ENCODE measurements at regions not wholly inside any gene's neighbourhood (a gene's known extent, or its start where the extent isn't known, plus 50 kb on each side); places are given as distances from the start of the nearest gene placed in this dataset.

GRCh38 chr11:8786933-8787332 is 104.3 kb downstream of the RPL27A start:
- H3K27me3 Mint-ChIP-seq (ENCODE audit: insufficient read depth, unreplicated experiment): no peaks in the 10 kb centered on the region
- no peak overlapping the region for H3K27ac Mint-ChIP-seq (ENCODE audit: unreplicated experiment)
- intact Hi-C loops (cut with micrococcal nuclease; ENCODE audit: unreplicated experiment): no loop called here
- no peak for TF ChIP-seq CTCF (IDR thresholded peaks at IDR 0.05; ENCODE audit: insufficient read depth in 1 of 2, low read depth in 1 of 2, low read length in 1 of 2, severe bottlenecking in 1 of 2, unreplicated experiment in 1 of 2)
- BruUV-seq (replicated peaks): no TSS peak
- Histone ChIP-seq H3K36me3 (ENCODE audit: control insufficient read depth, insufficient read depth, low read length) (no peaks in the 10 kb centered on the region), H3K4me3 (ENCODE audit: low read depth, low read length) (no peak overlapping the region), H3K27me3 (replicated peaks; ENCODE audit: control insufficient read depth, insufficient read depth, low read length) (no peaks in the 10 kb centered on the region), H3K4me1 (peaks cover 4% of the 10 kb centered on the region; the same call in 1 of the 2 replicates), H3K9me3 (no peaks in the 10 kb centered on the region)
- peaks cover 5% of the 10 kb centered on the region for H3K36me3 Mint-ChIP-seq (ENCODE audit: insufficient read depth, unreplicated experiment)
- no peak overlapping the region for H3K4me3 Mint-ChIP-seq (ENCODE audit: unreplicated experiment)
- DNase-seq: peak in 1 of 2 experiments; percentile 17
- CTCF ChIA-PET: interaction anchor here (0.6 to 1.2 kb wide), 3 partner anchors 11 to 105 kb away, joined by 3 to 5 read pairs (median 3); partner anchors contain the start of genes RPL27A and TRIM66
- H3K9me3 Mint-ChIP-seq (ENCODE audit: unreplicated experiment): no peaks in the 10 kb centered on the region
- peaks cover 16% of the 10 kb centered on the region for H3K4me1 Mint-ChIP-seq (ENCODE audit: low read depth, unreplicated experiment)
- POLR2A ChIA-PET: no interaction called here

DNA sequence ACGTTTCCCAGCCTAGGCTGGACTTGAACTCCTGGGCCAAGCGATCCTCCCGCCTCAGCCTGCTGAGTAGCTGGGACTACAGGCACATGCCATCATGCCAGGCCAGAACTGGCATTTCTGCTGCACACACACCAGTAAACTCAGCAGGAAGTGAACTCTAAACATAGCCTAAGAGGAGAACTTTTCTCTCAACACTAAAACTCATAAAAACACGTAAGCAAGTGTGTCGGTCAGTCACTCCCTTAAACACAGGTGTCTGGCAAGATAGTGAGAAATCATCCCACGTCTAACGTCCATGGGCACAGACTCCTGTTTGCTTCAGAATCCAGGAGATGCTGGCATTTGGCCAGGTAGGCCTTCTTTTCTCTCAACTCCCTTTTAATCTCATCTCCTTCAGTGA is 104.8 kb downstream of the RPL27A start:
- H3K27me3 ChIP-seq (replicated peaks; ENCODE audit: control insufficient read depth, insufficient read depth, low read length): no peaks in the 10 kb centered on the region
- H3K4me1 ChIP-seq: peaks cover 4% of the 10 kb centered on the region; the same call in 1 of the 2 replicates
- CTCF ChIA-PET: interaction anchor here (1.2 kb wide), 2 partner anchors 30 to 105 kb away, joined by 3 to 5 read pairs; partner anchors contain the start of genes RPL27A and TRIM66
- no peak overlapping the region for H3K27ac Mint-ChIP-seq (ENCODE audit: unreplicated experiment)
- peaks cover 16% of the 10 kb centered on the region for H3K4me1 Mint-ChIP-seq (ENCODE audit: low read depth, unreplicated experiment)
- no TSS peak for BruUV-seq (replicated peaks)
- peaks cover 5% of the 10 kb centered on the region for H3K36me3 Mint-ChIP-seq (ENCODE audit: insufficient read depth, unreplicated experiment)
- H3K27me3 Mint-ChIP-seq (ENCODE audit: insufficient read depth, unreplicated experiment): no peaks in the 10 kb centered on the region
- no peaks in the 10 kb centered on the region for H3K9me3 Mint-ChIP-seq (ENCODE audit: unreplicated experiment)
- POLR2A ChIA-PET: no interaction called here
- no peak overlapping the region for H3K4me3 Mint-ChIP-seq (ENCODE audit: unreplicated experiment)
- H3K9me3 ChIP-seq: no peaks in the 10 kb centered on the region
- intact Hi-C loops (cut with micrococcal nuclease; ENCODE audit: unreplicated experiment): no loop called here
- DNase-seq: no peak
- H3K4me3 ChIP-seq (ENCODE audit: low read depth, low read length): no peak overlapping the region
- no peak for TF ChIP-seq CTCF (IDR thresholded peaks at IDR 0.05; ENCODE audit: insufficient read depth in 1 of 2, low read depth in 1 of 2, low read length in 1 of 2, severe bottlenecking in 1 of 2, unreplicated experiment in 1 of 2)
- H3K36me3 ChIP-seq (ENCODE audit: control insufficient read depth, insufficient read depth, low read length): no peaks in the 10 kb centered on the region

DNA sequence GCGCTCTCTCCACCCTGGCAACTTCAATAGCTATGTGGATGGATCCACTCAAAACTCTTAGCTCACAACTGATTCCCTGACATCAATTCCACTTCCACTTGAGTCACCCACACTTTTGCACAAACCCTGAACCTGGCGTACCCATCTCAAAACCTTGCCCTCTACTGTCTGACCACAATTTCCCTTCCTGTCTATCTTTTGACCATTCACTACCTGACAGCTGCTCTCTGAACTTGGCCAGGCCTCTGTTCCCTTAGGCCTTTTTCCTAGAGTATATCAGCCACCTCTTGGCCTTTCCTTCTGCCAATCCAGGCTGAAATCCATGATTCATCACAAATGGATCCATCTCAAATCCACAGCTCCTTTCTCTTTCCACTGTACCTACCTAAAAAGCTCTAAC is 106.0 kb downstream of the RPL27A start:
- Mint-ChIP-seq H3K36me3 (ENCODE audit: insufficient read depth, unreplicated experiment) (peaks cover 5% of the 10 kb centered on the region), H3K27ac (ENCODE audit: unreplicated experiment) (peak overlapping the region; percentile 29), H3K4me3 (ENCODE audit: unreplicated experiment) (no peak overlapping the region), H3K9me3 (ENCODE audit: unreplicated experiment) (no peaks in the 10 kb centered on the region), H3K27me3 (ENCODE audit: insufficient read depth, unreplicated experiment) (no peaks in the 10 kb centered on the region), H3K4me1 (ENCODE audit: low read depth, unreplicated experiment) (peaks cover 23% of the 10 kb centered on the region)
- no peak for TF ChIP-seq CTCF (IDR thresholded peaks at IDR 0.05; ENCODE audit: insufficient read depth in 1 of 2, low read depth in 1 of 2, low read length in 1 of 2, severe bottlenecking in 1 of 2, unreplicated experiment in 1 of 2)
- no peak for DNase-seq
- BruUV-seq (replicated peaks): no TSS peak
- ChIA-PET POLR2A (no interaction called here), CTCF (no interaction called here)
- intact Hi-C loops (cut with micrococcal nuclease; ENCODE audit: unreplicated experiment): no loop called here
- Histone ChIP-seq H3K27me3 (replicated peaks; ENCODE audit: control insufficient read depth, insufficient read depth, low read length) (no peaks in the 10 kb centered on the region), H3K4me3 (ENCODE audit: low read depth, low read length) (no peak overlapping the region), H3K36me3 (ENCODE audit: control insufficient read depth, insufficient read depth, low read length) (no peaks in the 10 kb centered on the region), H3K4me1 (peaks cover 14% of the 10 kb centered on the region), H3K9me3 (no peaks in the 10 kb centered on the region)

All from Caco-2 (cell line).